ENCODE measurements at regions not wholly inside any gene's neighbourhood (a gene's known extent, or its start where the extent isn't known, plus 50 kb on each side); places are given as distances from the start of the nearest gene placed in this dataset.

DNA sequence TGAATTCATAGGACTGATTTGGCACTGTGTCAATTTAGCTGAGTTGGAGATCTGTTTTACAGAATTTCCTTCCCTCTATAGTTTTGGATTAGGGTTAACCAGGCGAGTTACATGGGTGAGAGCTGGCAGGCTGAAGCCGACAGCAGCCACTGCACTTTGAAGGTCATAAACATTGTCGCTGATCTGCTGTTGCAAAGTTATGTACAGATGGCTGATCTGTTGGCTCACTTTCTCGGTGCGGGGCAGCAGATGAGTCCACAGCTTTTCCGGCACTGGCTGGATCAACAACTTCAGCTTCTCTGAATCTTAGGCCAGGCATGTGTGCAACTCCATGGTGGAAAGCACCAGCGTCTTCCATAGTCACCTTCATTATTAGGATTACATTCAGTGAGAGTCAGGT, 173.7 kb downstream of the GPAT3 start:
- TF ChIP-seq CTCF (IDR thresholded peaks at IDR 0.05): no peak
- no peak for TF ChIP-seq POLR2AphosphoS5 (IDR thresholded peaks at IDR 0.05)
- TF ChIP-seq EP300 (IDR thresholded peaks at IDR 0.05): no peak
- TF ChIP-seq POLR2A (IDR thresholded peaks at IDR 0.05; ENCODE audit: low read depth): no peak
